HepG2 (cell line): ENCODE measurements at regions not wholly inside any gene's neighbourhood (a gene's known extent, or its start where the extent isn't known, plus 50 kb on each side); places are given as distances from the start of the nearest gene placed in this dataset.

Experiments used
- ATAC-seq: fragments of 200-7000 bp; cut with Tn5 transposase; 3 replicates; pipeline ENCODE4 v1.9.1; 2020; ENCODE audit warnings: mild to moderate bottlenecking, moderate library complexity
- BruUV-seq: library from RNA; stranded (reverse); fragments of 400-500 nt; replicated peaks from 2 replicates; lab custom pipeline; 2021; lab: Mats Ljungman, UMichigan
- CTCF ChIA-PET: fragments of 300-600 bp; formaldehyde crosslinking; extraction: SDS; loops from one replicate; lab custom pipeline; 2021; ENCODE audit warnings: low total read pairs, inconsistent platforms, low intra/inter-chr PET ratio; lab: Yijun Ruan, JAX
- POLR2A ChIA-PET: fragments of 350-600 bp; sonication (Branson Sonifier 250); formaldehyde crosslinking; loops from one replicate; lab custom pipeline; 2020; ENCODE audit warnings: antibody characterized with exemption, inconsistent platforms; lab: Yijun Ruan, JAX
- DNase-seq: peaks from one replicate; pipeline ENCODE4 v3.0.0-alpha.2; 2015; ENCODE audit warnings: low spot score
- FAIRE-seq: peaks from 3 replicates; lab custom pipeline; 2011; peaks lifted over from hg19 to GRCh38; lab: Jason Lieb, UNC
- H2AFZ ChIP-seq: one replicate; pipeline ENCODE4 v1.6.1; 2011; ENCODE audit warnings: low read length, inconsistent platforms
- H3K27ac ChIP-seq: fragments of 300-600 bp; 3 replicates; pipeline ENCODE4 v1.8.0; 2011; ENCODE audit warnings: mixed run types, mild to moderate bottlenecking, mixed read lengths, low read length, inconsistent platforms; ENCODE audit not compliant: insufficient read depth; ENCODE audit errors: extremely low read length
- H3K27me3 ChIP-seq, 2 experiments: fragments of 200-600 bp in 1 of 2; 2 replicates in 1 of 2; 3 replicates in 1 of 2; pipeline versions ENCODE4 v1.6.0 to v1.8.0; 2011; ENCODE audit warnings: low read length in 2 of 2, mild to moderate bottlenecking in 2 of 2, moderate library complexity in 2 of 2, inconsistent platforms in 1 of 2; ENCODE audit not compliant: insufficient read depth in 2 of 2, control insufficient read depth in 1 of 2
- H3K36me3 ChIP-seq, 2 experiments: fragments of 200-600 bp in 1 of 2; replicated peaks in 1 of 2; 2 replicates in 1 of 2; 3 replicates in 1 of 2; pipeline versions ENCODE4 v1.5.1 to v1.8.0; 2011; ENCODE audit warnings: low read length in 2 of 2, inconsistent platforms in 1 of 2; ENCODE audit not compliant: insufficient read depth in 2 of 2, control insufficient read depth in 1 of 2
- H3K4me1 ChIP-seq: 2 replicates; pipeline ENCODE4 v1.5.1; 2012; ENCODE audit warnings: low read length, inconsistent platforms; ENCODE audit not compliant: insufficient read depth
- H3K4me2 ChIP-seq: 2 replicates; pipeline ENCODE4 v1.6.0; 2011; ENCODE audit warnings: low read depth, low read length, inconsistent platforms
- H3K4me3 ChIP-seq, 3 experiments: fragments of 200-600 bp in 1 of 3; sonication (generic), shearing (Covaris generic) in 1 of 3; replicated peaks in 1 of 3; 2 replicates each; pipeline ENCODE4 v1.5.1; 2011 to 2016; ENCODE audit warnings: low read length in 3 of 3, inconsistent platforms in 2 of 3, low read depth in 2 of 3, mild to moderate bottlenecking in 2 of 3, control low read depth in 1 of 3, mixed read lengths in 1 of 3; ENCODE audit not compliant: insufficient read depth in 1 of 3
- H3K79me2 ChIP-seq: one replicate; pipeline ENCODE4 v1.6.1; 2011; ENCODE audit warnings: low read length, inconsistent platforms; ENCODE audit not compliant: insufficient read depth
- H3K9ac ChIP-seq: 2 replicates; pipeline ENCODE4 v1.6.0; 2011; ENCODE audit warnings: mild to moderate bottlenecking, low read depth, low read length, inconsistent platforms; ENCODE audit not compliant: insufficient read depth
- H3K9me3 ChIP-seq: 2 replicates; pipeline ENCODE4 v1.5.1; 2012; ENCODE audit warnings: mild to moderate bottlenecking, low read length
- H4K20me1 ChIP-seq: 2 replicates; pipeline ENCODE4 v1.6.0; 2011; ENCODE audit warnings: inconsistent platforms, mild to moderate bottlenecking, low read length, moderate library complexity; ENCODE audit not compliant: insufficient read depth
- KLF15 ChIP-seq: sonication (generic); formaldehyde crosslinking; IDR thresholded peaks from 2 replicates; pipeline ENCODE4 v1.8.1; 2023; ENCODE audit warnings: borderline replicate concordance, mild to moderate bottlenecking, inconsistent platforms, missing genetic modification reagents, mixed read lengths
- NFE2 ChIP-seq: sonication (generic); formaldehyde crosslinking; IDR thresholded peaks from 2 replicates; pipeline ENCODE4 v1.4.0; 2020; ENCODE audit warnings: missing genetic modification reagents
- PHF20 ChIP-seq: sonication (generic); formaldehyde crosslinking; IDR thresholded peaks from 2 replicates; pipeline ENCODE4 v1.5.0; 2020; ENCODE audit warnings: mild to moderate bottlenecking, missing genetic modification reagents
- RXRB ChIP-seq: IDR thresholded peaks from 2 replicates; pipeline ENCODE4 v1.6.1; 2016; ENCODE audit warnings: borderline replicate concordance, missing genetic modification reagents, missing compliant biosample characterization
- SATB2 ChIP-seq: sonication (generic); formaldehyde crosslinking; IDR thresholded peaks from 2 replicates; pipeline ENCODE4 v1.5.0; 2020; ENCODE audit warnings: missing genetic modification reagents
- ZNF292 ChIP-seq: sonication (generic); formaldehyde crosslinking; IDR thresholded peaks from 2 replicates; pipeline ENCODE4 v1.8.1; 2022; ENCODE audit warnings: mild to moderate bottlenecking, low read depth, missing genetic modification reagents, borderline replicate concordance
- ZNF556 ChIP-seq: sonication (generic); formaldehyde crosslinking; IDR thresholded peaks from 2 replicates; pipeline ENCODE4 v1.4.0; 2020; ENCODE audit warnings: mild to moderate bottlenecking, missing genetic modification reagents, borderline replicate concordance
- WGBS: methylation state at CpG from one replicate; pipeline ENCODE4 v1.1.6; 2017; ENCODE audit warnings: low lambda C conversion rate; 5-methylcytosine and 5-hydroxymethylcytosine counted together
- in situ Hi-C: cut with HindIII; loops from 2 replicates; pipeline ENCODE4 v1.10.0; 2017; ENCODE audit warnings: low pct_unique_long_range_greater_than_20kb; ENCODE audit not compliant: extremely low pct_ligation_motif_present
- intact Hi-C: fragments of 100-400 bp; cut with micrococcal nuclease; formaldehyde crosslinking; loops from one replicate; pipeline ENCODE4 v1.10.0; 2022; ENCODE audit not compliant: unreplicated experiment
- TF ChIP-seq, protein P1 (sequence below): sonication (generic); formaldehyde crosslinking; IDR thresholded peaks from 2 replicates; pipeline ENCODE4 v1.5.0; 2020; ENCODE audit warnings: missing genetic modification reagents, mild to moderate bottlenecking, borderline replicate concordance
- TF ChIP-seq, protein P2 (sequence below): sonication (generic); formaldehyde crosslinking; IDR thresholded peaks from 2 replicates; pipeline ENCODE4 v1.4.0; 2020; ENCODE audit warnings: missing genetic modification reagents
- TF ChIP-seq, protein P3 (sequence below): sonication (generic); formaldehyde crosslinking; IDR thresholded peaks from 2 replicates; pipeline ENCODE4 v1.4.0; 2020; ENCODE audit warnings: mild to moderate bottlenecking, missing genetic modification reagents
- TF ChIP-seq, protein P4 (sequence below): sonication (generic); formaldehyde crosslinking; IDR thresholded peaks from 2 replicates; pipeline ENCODE4 v1.4.0; 2020; ENCODE audit warnings: missing genetic modification reagents, mild to moderate bottlenecking, borderline replicate concordance

DNA sequence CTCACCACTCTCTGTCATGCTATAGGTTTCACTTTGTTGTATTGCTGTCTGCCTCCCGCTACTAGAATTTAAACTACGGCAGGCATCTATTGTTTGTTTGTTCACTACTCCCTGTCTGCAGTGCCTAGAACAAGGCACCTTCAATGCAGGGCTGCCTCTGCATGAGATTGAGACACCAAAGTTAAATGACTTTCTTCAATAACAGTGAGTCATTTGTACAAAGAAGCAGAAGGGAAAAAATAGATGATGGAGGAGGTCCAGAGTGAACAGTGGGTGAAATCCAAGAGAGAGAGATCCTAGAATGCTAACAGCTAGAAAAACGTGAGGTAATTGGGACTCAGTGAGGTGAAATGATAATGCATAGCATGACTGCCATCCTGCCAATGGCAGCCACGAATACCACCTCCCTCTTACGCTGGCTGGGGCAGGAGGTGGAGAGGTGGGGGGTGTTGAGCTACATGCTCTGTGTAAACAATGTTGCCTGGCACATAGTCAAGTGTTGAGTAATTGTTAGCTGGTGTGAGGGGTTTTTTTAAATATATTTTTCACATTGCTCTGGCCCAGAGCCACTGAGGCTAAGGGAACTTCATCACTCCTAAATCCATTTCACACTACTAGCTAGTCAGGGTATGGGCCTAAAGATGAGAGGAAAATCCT lies 367.6 kb downstream of the RPS29 start (continued):
- TF ChIP-seq, protein P1, sequence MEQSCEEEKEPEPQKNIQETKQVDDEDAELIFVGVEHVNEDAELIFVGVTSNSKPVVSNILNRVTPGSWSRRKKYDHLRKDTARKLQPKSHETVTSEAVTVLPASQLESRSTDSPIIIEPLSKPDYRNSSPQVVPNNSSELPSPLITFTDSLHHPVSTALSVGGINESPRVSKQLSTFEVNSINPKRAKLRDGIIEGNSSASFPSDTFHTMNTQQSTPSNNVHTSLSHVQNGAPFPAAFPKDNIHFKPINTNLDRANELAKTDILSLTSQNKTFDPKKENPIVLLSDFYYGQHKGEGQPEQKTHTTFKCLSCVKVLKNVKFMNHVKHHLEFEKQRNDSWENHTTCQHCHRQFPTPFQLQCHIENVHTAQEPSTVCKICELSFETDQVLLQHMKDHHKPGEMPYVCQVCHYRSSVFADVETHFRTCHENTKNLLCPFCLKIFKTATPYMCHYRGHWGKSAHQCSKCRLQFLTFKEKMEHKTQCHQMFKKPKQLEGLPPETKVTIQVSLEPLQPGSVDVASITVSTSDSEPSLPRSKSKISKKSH (CRISPR knock-in tag), result no peak
- TF ChIP-seq PHF20 (CRISPR knock-in tag), result no peak
- no peak for TF ChIP-seq ZNF556 (CRISPR knock-in tag)
- TF ChIP-seq NFE2 (CRISPR knock-in tag), result no peak
- TF ChIP-seq RXRB, result no peak
- no peak for TF ChIP-seq SATB2 (CRISPR knock-in tag)
- TF ChIP-seq, all 625 proteins: peak for 0

DNA sequence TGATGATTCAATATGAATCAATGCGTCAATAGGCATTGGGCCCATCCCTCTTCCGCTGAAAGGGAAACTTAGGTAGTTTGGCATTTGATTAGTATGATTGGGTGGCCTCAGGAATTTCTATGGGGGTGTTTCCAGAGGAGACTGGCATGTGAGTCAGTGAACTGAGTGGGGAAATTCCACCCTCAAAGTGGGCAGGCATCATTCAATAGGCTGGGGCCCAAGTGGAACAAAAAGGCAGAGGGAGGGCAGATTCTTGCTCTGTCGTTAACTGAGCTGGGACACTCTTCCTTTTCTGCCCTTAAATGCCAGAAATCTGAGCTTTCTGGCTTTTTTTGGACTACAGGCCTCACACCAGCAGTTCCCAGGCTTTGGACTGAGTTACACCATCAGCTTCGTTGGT lies 373.5 kb downstream of the RPS29 start:
- Histone ChIP-seq H3K4me1 (no peaks in the 10 kb centered on the region), H2AFZ (no peak overlapping the region)
- CTCF ChIA-PET, result no interaction called here
- BruUV-seq, result no TSS peak
- TF ChIP-seq, protein P2, sequence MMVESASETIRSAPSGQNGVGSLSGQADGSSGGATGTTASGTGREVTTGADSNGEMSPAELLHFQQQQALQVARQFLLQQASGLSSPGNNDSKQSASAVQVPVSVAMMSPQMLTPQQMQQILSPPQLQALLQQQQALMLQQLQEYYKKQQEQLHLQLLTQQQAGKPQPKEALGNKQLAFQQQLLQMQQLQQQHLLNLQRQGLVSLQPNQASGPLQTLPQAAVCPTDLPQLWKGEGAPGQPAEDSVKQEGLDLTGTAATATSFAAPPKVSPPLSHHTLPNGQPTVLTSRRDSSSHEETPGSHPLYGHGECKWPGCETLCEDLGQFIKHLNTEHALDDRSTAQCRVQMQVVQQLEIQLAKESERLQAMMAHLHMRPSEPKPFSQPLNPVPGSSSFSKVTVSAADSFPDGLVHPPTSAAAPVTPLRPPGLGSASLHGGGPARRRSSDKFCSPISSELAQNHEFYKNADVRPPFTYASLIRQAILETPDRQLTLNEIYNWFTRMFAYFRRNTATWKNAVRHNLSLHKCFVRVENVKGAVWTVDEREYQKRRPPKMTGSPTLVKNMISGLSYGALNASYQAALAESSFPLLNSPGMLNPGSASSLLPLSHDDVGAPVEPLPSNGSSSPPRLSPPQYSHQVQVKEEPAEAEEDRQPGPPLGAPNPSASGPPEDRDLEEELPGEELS (CRISPR knock-in tag), result no peak
- TF ChIP-seq, protein P3, sequence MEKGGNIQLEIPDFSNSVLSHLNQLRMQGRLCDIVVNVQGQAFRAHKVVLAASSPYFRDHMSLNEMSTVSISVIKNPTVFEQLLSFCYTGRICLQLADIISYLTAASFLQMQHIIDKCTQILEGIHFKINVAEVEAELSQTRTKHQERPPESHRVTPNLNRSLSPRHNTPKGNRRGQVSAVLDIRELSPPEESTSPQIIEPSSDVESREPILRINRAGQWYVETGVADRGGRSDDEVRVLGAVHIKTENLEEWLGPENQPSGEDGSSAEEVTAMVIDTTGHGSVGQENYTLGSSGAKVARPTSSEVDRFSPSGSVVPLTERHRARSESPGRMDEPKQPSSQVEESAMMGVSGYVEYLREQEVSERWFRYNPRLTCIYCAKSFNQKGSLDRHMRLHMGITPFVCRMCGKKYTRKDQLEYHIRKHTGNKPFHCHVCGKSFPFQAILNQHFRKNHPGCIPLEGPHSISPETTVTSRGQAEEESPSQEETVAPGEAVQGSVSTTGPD (CRISPR knock-in tag), result no peak
- TF ChIP-seq KLF15, result no peak
- TF ChIP-seq, protein P4, sequence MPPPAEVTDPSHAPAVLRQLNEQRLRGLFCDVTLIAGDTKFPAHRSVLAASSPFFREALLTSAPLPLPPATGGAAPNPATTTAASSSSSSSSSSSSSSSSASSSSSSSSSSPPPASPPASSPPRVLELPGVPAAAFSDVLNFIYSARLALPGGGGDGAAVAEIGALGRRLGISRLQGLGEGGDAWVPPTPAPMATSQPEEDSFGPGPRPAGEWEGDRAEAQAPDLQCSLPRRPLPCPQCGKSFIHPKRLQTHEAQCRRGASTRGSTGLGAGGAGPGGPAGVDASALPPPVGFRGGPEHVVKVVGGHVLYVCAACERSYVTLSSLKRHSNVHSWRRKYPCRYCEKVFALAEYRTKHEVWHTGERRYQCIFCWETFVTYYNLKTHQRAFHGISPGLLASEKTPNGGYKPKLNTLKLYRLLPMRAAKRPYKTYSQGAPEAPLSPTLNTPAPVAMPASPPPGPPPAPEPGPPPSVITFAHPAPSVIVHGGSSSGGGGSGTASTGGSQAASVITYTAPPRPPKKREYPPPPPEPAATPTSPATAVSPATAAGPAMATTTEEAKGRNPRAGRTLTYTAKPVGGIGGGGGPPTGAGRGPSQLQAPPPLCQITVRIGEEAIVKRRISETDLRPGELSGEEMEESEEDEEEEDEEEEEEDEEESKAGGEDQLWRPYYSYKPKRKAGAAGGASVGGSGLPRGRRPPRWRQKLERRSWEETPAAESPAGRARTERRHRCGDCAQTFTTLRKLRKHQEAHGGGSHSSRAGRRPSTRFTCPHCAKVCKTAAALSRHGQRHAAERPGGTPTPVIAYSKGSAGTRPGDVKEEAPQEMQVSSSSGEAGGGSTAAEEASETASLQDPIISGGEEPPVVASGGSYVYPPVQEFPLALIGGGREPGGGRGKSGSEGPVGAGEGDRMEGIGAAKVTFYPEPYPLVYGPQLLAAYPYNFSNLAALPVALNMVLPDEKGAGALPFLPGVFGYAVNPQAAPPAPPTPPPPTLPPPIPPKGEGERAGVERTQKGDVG (CRISPR knock-in tag), result no peak
- TF ChIP-seq ZNF292 (CRISPR knock-in tag), result no peak
- TF ChIP-seq, all 625 proteins: peak for 0
- intact Hi-C loops (no loop called here), in situ Hi-C loops (no loop called here)
- Histone ChIP-seq H3K4me2 (no peak overlapping the region), H3K9me3 (no peaks in the 10 kb centered on the region), H4K20me1 (no peaks in the 10 kb centered on the region), H3K79me2 (no peaks in the 10 kb centered on the region), H3K27ac (no peak overlapping the region), H3K27me3 (peaks cover 0 to 1% of the 10 kb centered on the region in 2 experiments; a peak in 1 of 5 replicates), H3K4me3 (no peak overlapping the region), H3K9ac (no peak overlapping the region), H3K36me3 (no peaks in the 10 kb centered on the region)
- DNase-seq (no peak), FAIRE-seq (no peak), ATAC-seq (no peak)
- POLR2A ChIA-PET, result no interaction called here
- 3% methylated on average over 4 of the region's 4 CpGs for WGBS
